ENCODE measurements at regions not wholly inside any gene's neighbourhood (a gene's known extent, or its start where the extent isn't known, plus 50 kb on each side); places are given as distances from the start of the nearest gene placed in this dataset.

- TF ChIP-seq E2F8 (IDR thresholded peaks at IDR 0.05; ENCODE audit: low read depth, partially characterized antibody) (no peak), BHLHE40 (IDR thresholded peaks at IDR 0.05; ENCODE audit: borderline replicate concordance in 1 of 2, low read depth in 2 of 2, low read length in 1 of 2) (no peak), STAT3 (IDR thresholded peaks at IDR 0.05; ENCODE audit: low read depth, low read length) (no peak), ASH2L (IDR thresholded peaks at IDR 0.05; ENCODE audit: borderline replicate concordance, low read depth) (no peak), PAX8 (IDR thresholded peaks at IDR 0.05) (no peak)
Observed at GRCh38 chr20:48126227-48126740, 341.0 kb upstream of the SULF2 start (continued).

- Histone ChIP-seq H3K4me3 (no peak overlapping the region), H3K79me2 (ENCODE audit: control insufficient read depth, insufficient read depth, low read length) (no peaks in the 10 kb centered on the region), H3K27me3 (replicated peaks in 1 of 2; ENCODE audit: control insufficient read depth in 2 of 2, insufficient read depth in 2 of 2, low read length in 1 of 2) (peaks cover 2 to 3% of the 10 kb centered on the region in 2 experiments; a peak in 3 of 4 replicates), H3K4me1 (ENCODE audit: control insufficient read depth, insufficient read depth, low read length) (no peaks in the 10 kb centered on the region), H2AFZ (ENCODE audit: control insufficient read depth, low read depth, low read length) (no peak overlapping the region), H3K4me2 (ENCODE audit: control insufficient read depth, insufficient read depth) (no peak overlapping the region), H3K27ac (ENCODE audit: control insufficient read depth, insufficient read depth) (no peak overlapping the region), H3K9me3 (replicated peaks; ENCODE audit: control insufficient read depth, insufficient read depth, low read length) (no peaks in the 10 kb centered on the region), H3K9ac (ENCODE audit: control insufficient read depth, insufficient read depth, low read length) (no peak overlapping the region), H4K20me1 (ENCODE audit: control insufficient read depth, insufficient read depth) (no peaks in the 10 kb centered on the region), H3K36me3 (ENCODE audit: control insufficient read depth in 2 of 2, insufficient read depth in 2 of 2, low read length in 1 of 2) (no peaks in the 10 kb centered on the region)
- ChIA-PET POLR2A (no interaction called here), RAD21 (ENCODE audit: unreplicated experiment) (interaction anchor here (2.0 kb wide), 1 partner anchor 496 kb away, joined by 6 read pairs; no protein-coding TSS in a partner anchor), SMC1A (ENCODE audit: uncharacterized antibody, unreplicated experiment) (interaction anchor here (0.6 kb wide), 1 partner anchor 398 kb away, joined by 4 read pairs; no protein-coding TSS in a partner anchor), CTCF (interaction anchor here (0.7 kb wide), 2 partner anchors 10 to 1334 kb away, joined by 3 read pairs; no protein-coding TSS in a partner anchor)
- DNase-seq (ENCODE audit: low read depth, low spot score) = no peak
- no peak for ATAC-seq
- no TSS peak for BruUV-seq (replicated peaks)
- FAIRE-seq = no peak
- intact Hi-C loops (cut with micrococcal nuclease; ENCODE audit: unreplicated experiment) = no loop called here
- in situ Hi-C loops (cut with MboI) = no loop called here
- 27% methylated on average over 9 of the region's 9 CpGs for WGBS (ENCODE audit: insufficient coverage, insufficient replicate concordance, low lambda C conversion rate, missing lambda C conversion rate)
- no peak for TF ChIP-seq PAX8 (IDR thresholded peaks at IDR 0.05)
- no peak for TF ChIP-seq CTCF (IDR thresholded peaks at IDR 0.05 in 2 of 3, conservative IDR thresholded peaks at IDR 0.05 in 1 of 3; ENCODE audit: control insufficient read depth in 2 of 3, extremely low read depth in 1 of 3, insufficient read depth in 1 of 3, low read depth in 3 of 3, low read length in 3 of 3)
- TF ChIP-seq, protein P1, sequence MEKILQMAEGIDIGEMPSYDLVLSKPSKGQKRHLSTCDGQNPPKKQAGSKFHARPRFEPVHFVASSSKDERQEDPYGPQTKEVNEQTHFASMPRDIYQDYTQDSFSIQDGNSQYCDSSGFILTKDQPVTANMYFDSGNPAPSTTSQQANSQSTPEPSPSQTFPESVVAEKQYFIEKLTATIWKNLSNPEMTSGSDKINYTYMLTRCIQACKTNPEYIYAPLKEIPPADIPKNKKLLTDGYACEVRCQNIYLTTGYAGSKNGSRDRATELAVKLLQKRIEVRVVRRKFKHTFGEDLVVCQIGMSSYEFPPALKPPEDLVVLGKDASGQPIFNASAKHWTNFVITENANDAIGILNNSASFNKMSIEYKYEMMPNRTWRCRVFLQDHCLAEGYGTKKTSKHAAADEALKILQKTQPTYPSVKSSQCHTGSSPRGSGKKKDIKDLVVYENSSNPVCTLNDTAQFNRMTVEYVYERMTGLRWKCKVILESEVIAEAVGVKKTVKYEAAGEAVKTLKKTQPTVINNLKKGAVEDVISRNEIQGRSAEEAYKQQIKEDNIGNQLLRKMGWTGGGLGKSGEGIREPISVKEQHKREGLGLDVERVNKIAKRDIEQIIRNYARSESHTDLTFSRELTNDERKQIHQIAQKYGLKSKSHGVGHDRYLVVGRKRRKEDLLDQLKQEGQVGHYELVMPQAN (conservative IDR thresholded peaks at IDR 0.05) = no peak
- TF ChIP-seq ESRRA (IDR thresholded peaks at IDR 0.05; ENCODE audit: low read length) = no peak
- TF ChIP-seq TAF1 (IDR thresholded peaks at IDR 0.05; ENCODE audit: borderline replicate concordance, low read depth, low read length) = no peak
- TF ChIP-seq SPI1 (IDR thresholded peaks at IDR 0.05; ENCODE audit: borderline replicate concordance, insufficient read depth, low read depth, low read length) = no peak
- no peak for TF ChIP-seq NR2F1 (conservative IDR thresholded peaks at IDR 0.05)
- TF ChIP-seq USF1 (IDR thresholded peaks at IDR 0.05; ENCODE audit: borderline replicate concordance, extremely low read length, insufficient read depth, low read depth, low read length) = no peak
- TF ChIP-seq BACH1 (IDR thresholded peaks at IDR 0.05; ENCODE audit: borderline replicate concordance) = no peak
- no peak for TF ChIP-seq RFX5 (IDR thresholded peaks at IDR 0.05; ENCODE audit: low read depth, low read length)
- TF ChIP-seq ZNF217 (IDR thresholded peaks at IDR 0.05) = no peak
Observed at GRCh38 chr20:48124960-48125359, 339.7 kb upstream of the SULF2 start.
